ENCODE measurements at regions not wholly inside any gene's neighbourhood (a gene's known extent, or its start where the extent isn't known, plus 50 kb on each side); places are given as distances from the start of the nearest gene placed in this dataset.

GRCh38 chr20:43262341-43262740, 72.6 kb upstream of the PTPRT start:
- CTCF ChIA-PET, result no interaction called here
- no peak overlapping the region for H3K9ac ChIP-seq (ENCODE audit: low read length)
- Mint-ChIP-seq H3K27me3 (peaks cover 11% of the 10 kb centered on the region), H3K27ac (no peak overlapping the region), H3K4me1 (no peaks in the 10 kb centered on the region), H3K9me3 (ENCODE audit: insufficient read depth) (no peaks in the 10 kb centered on the region), H3K4me3 (no peak overlapping the region)
- no peak overlapping the region for H3K27ac ChIP-seq (ENCODE audit: low read length in 2 of 2)
- no peaks in the 10 kb centered on the region for H3K36me3 ChIP-seq (replicated peaks in 1 of 2; ENCODE audit: control extremely low read depth in 1 of 2, control insufficient read depth in 1 of 2, extremely low read depth in 1 of 2, insufficient read depth in 2 of 2, low read length in 1 of 2)
- ATAC-seq (ENCODE audit: low read depth), result no peak
- no peak overlapping the region for H3K4me2 ChIP-seq (replicated peaks; ENCODE audit: low read depth, low read length, poor library complexity, severe bottlenecking)
- no peaks in the 10 kb centered on the region for H3K79me2 ChIP-seq (ENCODE audit: control insufficient read depth, insufficient read depth, low read length)
- no peak overlapping the region for H3K4me3 ChIP-seq (ENCODE audit: control extremely low read depth in 1 of 5, extremely low read depth in 1 of 5, insufficient read depth in 1 of 5, low read depth in 2 of 5, low read length in 4 of 5)
- POLR2A ChIA-PET, result no interaction called here
- intact Hi-C loops (cut with micrococcal nuclease), result no loop called here
- peaks cover 0 to 4% (median 0%) of the 10 kb centered on the region in 4 experiments for H3K27me3 ChIP-seq (replicated peaks in 1 of 4; ENCODE audit: control extremely low read depth in 1 of 4, control insufficient read depth in 3 of 4, insufficient read depth in 4 of 4, low read length in 3 of 4)
- no peak for DNase-seq
- H3K9me3 ChIP-seq (ENCODE audit: control extremely low read depth in 1 of 3, control insufficient read depth in 2 of 3, insufficient read depth in 1 of 3, low read length in 2 of 3), result peaks cover 0 to 3% (median 0%) of the 10 kb centered on the region in 3 donors
- 93% methylated on average over 8 of the region's 8 CpGs for WGBS (ENCODE audit: insufficient coverage)
- H2AFZ ChIP-seq (ENCODE audit: insufficient read depth, low read depth, low read length, poor library complexity, severe bottlenecking), result no peak overlapping the region
- no peak for TF ChIP-seq CTCF (IDR thresholded peaks at IDR 0.05)
- TF ChIP-seq EZH2 (IDR thresholded peaks at IDR 0.05; ENCODE audit: borderline replicate concordance, insufficient read depth, low read depth, low read length, poor library complexity, severe bottlenecking), result no peak
- H4K20me1 ChIP-seq (ENCODE audit: control insufficient read depth, insufficient read depth, low read length, poor library complexity, severe bottlenecking), result no peaks in the 10 kb centered on the region
- no peaks in the 10 kb centered on the region for H3K4me1 ChIP-seq (ENCODE audit: control insufficient read depth in 2 of 2, insufficient read depth in 2 of 2, low read length in 2 of 2)

DNA sequence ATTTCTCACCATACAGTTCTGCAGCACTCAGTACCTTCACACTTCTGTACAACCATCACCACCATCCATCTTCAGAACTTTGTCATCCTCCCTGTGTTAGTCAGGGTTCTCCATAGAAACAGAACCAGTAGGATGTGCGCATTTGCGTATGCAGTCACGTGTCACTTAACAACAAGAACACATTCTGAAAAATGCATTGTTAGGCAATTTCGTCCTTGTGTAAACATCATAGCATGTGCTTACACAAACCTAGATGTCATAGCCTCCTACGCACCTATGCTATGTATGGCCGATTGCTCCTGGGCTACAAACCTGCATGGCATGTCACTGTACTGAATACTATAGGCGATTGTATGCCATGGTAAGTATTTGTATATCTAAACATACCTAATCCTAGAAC, 66.2 kb upstream of the PTPRT start:
- DNase-seq (no peak), ATAC-seq (ENCODE audit: low read depth) (no peak)
- intact Hi-C loops (cut with micrococcal nuclease), result no loop called here
- Histone ChIP-seq H3K4me2 (replicated peaks; ENCODE audit: low read depth, low read length, poor library complexity, severe bottlenecking) (no peak overlapping the region), H3K4me1 (ENCODE audit: control insufficient read depth in 2 of 2, insufficient read depth in 2 of 2, low read length in 2 of 2) (no peaks in the 10 kb centered on the region), H3K27ac (ENCODE audit: low read length in 2 of 2) (no peak overlapping the region), H3K79me2 (ENCODE audit: control insufficient read depth, insufficient read depth, low read length) (no peaks in the 10 kb centered on the region), H3K4me3 (ENCODE audit: control extremely low read depth in 1 of 5, extremely low read depth in 1 of 5, insufficient read depth in 1 of 5, low read depth in 2 of 5, low read length in 4 of 5) (no peak overlapping the region), H3K9ac (ENCODE audit: low read length) (no peak overlapping the region), H3K36me3 (replicated peaks in 1 of 2; ENCODE audit: control extremely low read depth in 1 of 2, control insufficient read depth in 1 of 2, extremely low read depth in 1 of 2, insufficient read depth in 2 of 2, low read length in 1 of 2) (no peaks in the 10 kb centered on the region), H2AFZ (ENCODE audit: insufficient read depth, low read depth, low read length, poor library complexity, severe bottlenecking) (no peak overlapping the region), H4K20me1 (ENCODE audit: control insufficient read depth, insufficient read depth, low read length, poor library complexity, severe bottlenecking) (no peaks in the 10 kb centered on the region), H3K9me3 (ENCODE audit: control extremely low read depth in 1 of 3, control insufficient read depth in 2 of 3, insufficient read depth in 1 of 3, low read length in 2 of 3) (no peaks in the 10 kb centered on the region), H3K27me3 (replicated peaks in 1 of 4; ENCODE audit: control extremely low read depth in 1 of 4, control insufficient read depth in 3 of 4, insufficient read depth in 4 of 4, low read length in 3 of 4) (no peaks in the 10 kb centered on the region)
- 86% methylated on average over 5 of the region's 7 CpGs for WGBS (ENCODE audit: insufficient coverage)
- no peak for TF ChIP-seq CTCF (IDR thresholded peaks at IDR 0.05)
- TF ChIP-seq EZH2 (IDR thresholded peaks at IDR 0.05; ENCODE audit: borderline replicate concordance, insufficient read depth, low read depth, low read length, poor library complexity, severe bottlenecking), result no peak
- CTCF ChIA-PET, result no interaction called here
- Mint-ChIP-seq H3K4me3 (no peak overlapping the region), H3K27me3 (peaks cover 11% of the 10 kb centered on the region), H3K9me3 (ENCODE audit: insufficient read depth) (no peaks in the 10 kb centered on the region), H3K4me1 (no peaks in the 10 kb centered on the region), H3K27ac (no peak overlapping the region)
- POLR2A ChIA-PET, result no interaction called here

All from B cell (primary cell).